Activated naive CD4-positive, alpha-beta T cell treated with anti-CD3 and anti-CD28 coated beads, Interleukin-2, amount 50 U/mL, for 72 hours (primary cell): ENCODE measurements at regions not wholly inside any gene's neighbourhood (a gene's known extent, or its start where the extent isn't known, plus 50 kb on each side); places are given as distances from the start of the nearest gene placed in this dataset.
A peak's percentile ranks its signal among the peaks of the same experiment; 100 is the strongest.
"Not testable (repeated sequence)": the region's sequence is repeated elsewhere in the genome, so short reads cannot be mapped to it uniquely, and the experiment has no call there.

ENCODE experiments used
- ATAC-seq, 2 donors: fragments of 150-1000 bp; cut with Tn5 transposase; 2 replicates each; pipeline ENCODE4 v1.10.0; 2021; ENCODE audit warnings: mild to moderate bottlenecking in 2 of 2, moderate library complexity in 2 of 2
- DNase-seq, 2 donors: peaks; one replicate each; pipeline ENCODE4 v3.0.0; 2021 to 2022; ENCODE audit warnings: low spot score in 2 of 2
- H3K27ac Mint-ChIP-seq, 2 donors: one replicate each; pipeline ENCODE4 v1.8.0; 2022; ENCODE audit warnings: mild to moderate bottlenecking in 2 of 2, mixed read lengths in 2 of 2
- H3K36me3 Mint-ChIP-seq, 2 donors: one replicate each; pipeline ENCODE4 v1.8.0; 2022; ENCODE audit warnings: mixed read lengths in 2 of 2
- H3K9me3 Mint-ChIP-seq, 2 donors: one replicate each; pipeline ENCODE4 v1.8.0; 2022; ENCODE audit warnings: mixed read lengths in 2 of 2

- H3K27ac Mint-ChIP-seq: no peak overlapping the region
Measured at GRCh38 chr2:7094231-7094741, 177.1 kb downstream of the RNF144A start.

DNA sequence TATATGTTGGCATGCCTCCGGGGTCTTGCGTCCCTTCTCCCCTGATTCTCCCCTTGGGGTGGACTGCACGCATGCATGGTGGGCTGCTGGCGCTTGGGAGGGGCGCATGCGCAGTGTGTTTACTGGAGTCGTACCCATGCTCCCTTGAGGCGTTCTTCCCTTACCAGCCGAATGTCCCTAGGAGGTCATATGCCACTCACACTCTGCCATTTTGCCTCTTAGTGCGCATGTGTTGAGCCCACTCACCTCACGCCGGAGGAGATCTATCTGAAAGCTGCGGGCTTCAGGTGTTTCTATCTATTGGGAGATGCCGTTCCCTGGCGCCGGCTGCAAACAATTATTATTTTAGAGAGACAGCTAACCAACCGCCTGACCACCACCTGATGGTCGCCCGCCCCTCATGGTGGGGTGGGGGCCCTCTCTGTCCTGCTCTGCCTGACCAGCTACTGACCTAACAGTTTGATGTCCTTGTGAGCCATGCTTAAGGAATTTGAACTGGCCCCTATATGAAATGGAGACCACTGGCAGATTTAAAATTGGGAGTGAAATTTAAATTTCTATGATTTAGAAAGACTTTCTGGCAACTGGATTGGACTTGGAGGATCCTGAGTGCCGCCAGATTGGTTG is 179.6 kb downstream of the RNF144A start:
- Mint-ChIP-seq H3K27ac (no peak overlapping the region), H3K36me3 (no peaks in the 10 kb centered on the region), H3K9me3 (no peaks in the 10 kb centered on the region)
- ATAC-seq (peak; percentile 11 to 24), DNase-seq (no peak)

More at GRCh38 chr2:7094231-7094741, 177.1 kb downstream of the RNF144A start:
- H3K9me3 Mint-ChIP-seq: no peaks in the 10 kb centered on the region
- ATAC-seq: no peak
- DNase-seq: no peak
- H3K36me3 Mint-ChIP-seq: no peaks in the 10 kb centered on the region

GRCh38 chr2:7097353-7097895 is 180.2 kb downstream of the RNF144A start:
- Mint-ChIP-seq H3K9me3 (no peaks in the 10 kb centered on the region), H3K36me3 (no peaks in the 10 kb centered on the region), H3K27ac (peak overlapping the region in 1 of 2 donors; percentile 5)
- peak; percentile 65 to 79 for DNase-seq
- peak; percentile 89 for ATAC-seq

DNA sequence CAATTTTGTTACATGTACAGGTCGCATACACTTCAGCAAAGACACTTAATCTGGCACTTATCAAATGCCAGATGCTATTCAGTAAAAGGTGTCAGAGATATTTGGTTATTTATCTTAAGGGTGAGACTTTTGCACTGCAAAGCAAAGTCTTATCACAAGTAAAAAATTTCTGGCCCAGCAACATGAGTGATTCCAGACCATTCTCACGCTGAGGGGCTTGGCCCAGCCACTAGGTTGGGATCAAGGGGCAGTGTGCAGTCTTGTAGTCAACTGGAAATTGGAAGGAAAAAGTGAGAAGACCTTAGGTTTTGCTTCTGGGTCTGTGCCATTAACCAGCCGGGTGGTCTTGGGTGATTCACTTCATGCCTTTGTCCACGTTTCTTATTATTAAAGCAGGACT is 181.6 kb downstream of the RNF144A start:
- ATAC-seq (no peak), DNase-seq (no peak)
- Mint-ChIP-seq H3K9me3 (no peaks in the 10 kb centered on the region), H3K36me3 (no peaks in the 10 kb centered on the region), H3K27ac (no peak overlapping the region)

GRCh38 chr2:7099687-7100086 is 182.5 kb downstream of the RNF144A start:
- not testable (repeated sequence) for ATAC-seq, H3K36me3 Mint-ChIP-seq, H3K27ac Mint-ChIP-seq, DNase-seq, H3K9me3 Mint-ChIP-seq

- DNase-seq: no peak
- H3K36me3 Mint-ChIP-seq: peaks cover 0 to 4% of the 10 kb centered on the region in 2 donors
- no peak overlapping the region for H3K27ac Mint-ChIP-seq
- no peaks in the 10 kb centered on the region for H3K9me3 Mint-ChIP-seq
- ATAC-seq: no peak
Measured at GRCh38 chr2:7102826-7103225, 185.6 kb downstream of the RNF144A start.

- ATAC-seq: no peak
- H3K9me3 Mint-ChIP-seq: peaks cover 3 to 13% of the 10 kb centered on the region in 2 donors
- peaks cover 0 to 24% of the 10 kb centered on the region in 2 donors for H3K36me3 Mint-ChIP-seq
- DNase-seq: no peak
- no peak overlapping the region for H3K27ac Mint-ChIP-seq
Measured at GRCh38 chr2:7108792-7109532, 191.8 kb downstream of the RNF144A start.

DNA sequence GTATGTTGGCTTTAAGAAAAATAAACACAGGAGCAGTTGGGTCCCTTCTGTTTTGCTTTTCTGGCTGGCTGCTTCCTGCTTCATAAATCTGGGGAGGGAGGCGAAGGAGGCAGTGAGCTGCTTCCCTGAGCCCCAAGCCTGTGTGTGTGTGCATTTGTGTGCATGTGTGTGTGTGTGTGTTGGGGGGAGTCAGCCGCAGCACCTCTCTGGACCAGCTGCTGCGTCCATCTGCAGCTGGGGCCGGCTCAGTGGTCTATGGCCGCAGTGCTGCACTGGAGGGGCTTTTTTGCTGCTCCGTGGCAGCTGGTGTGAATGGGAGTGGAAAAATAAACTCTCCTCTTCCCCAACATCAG is 192.3 kb downstream of the RNF144A start:
- Mint-ChIP-seq H3K9me3 (peaks cover 4 to 15% of the 10 kb centered on the region in 2 donors), H3K36me3 (peaks cover under 1 to 25% of the 10 kb centered on the region in 2 donors), H3K27ac (no peak overlapping the region)
- no peak for DNase-seq
- no peak for ATAC-seq

- peaks cover 4 to 19% of the 10 kb centered on the region in 2 donors for H3K9me3 Mint-ChIP-seq
- DNase-seq: no peak
- peaks cover 7 to 29% of the 10 kb centered on the region in 2 donors for H3K36me3 Mint-ChIP-seq
- peak overlapping the region in 1 of 2 donors; percentile 70 for H3K27ac Mint-ChIP-seq
- ATAC-seq: no peak
Measured at GRCh38 chr2:7111626-7112025, 194.4 kb downstream of the RNF144A start.

GRCh38 chr2:7115364-7115763 is 198.2 kb downstream of the RNF144A start:
- peaks cover 4 to 19% of the 10 kb centered on the region in 2 donors for H3K9me3 Mint-ChIP-seq
- no peak for DNase-seq
- peak overlapping the region in 1 of 2 donors; percentile 67 for H3K27ac Mint-ChIP-seq
- peaks cover 7 to 29% of the 10 kb centered on the region in 2 donors for H3K36me3 Mint-ChIP-seq
- ATAC-seq: no peak

DNA sequence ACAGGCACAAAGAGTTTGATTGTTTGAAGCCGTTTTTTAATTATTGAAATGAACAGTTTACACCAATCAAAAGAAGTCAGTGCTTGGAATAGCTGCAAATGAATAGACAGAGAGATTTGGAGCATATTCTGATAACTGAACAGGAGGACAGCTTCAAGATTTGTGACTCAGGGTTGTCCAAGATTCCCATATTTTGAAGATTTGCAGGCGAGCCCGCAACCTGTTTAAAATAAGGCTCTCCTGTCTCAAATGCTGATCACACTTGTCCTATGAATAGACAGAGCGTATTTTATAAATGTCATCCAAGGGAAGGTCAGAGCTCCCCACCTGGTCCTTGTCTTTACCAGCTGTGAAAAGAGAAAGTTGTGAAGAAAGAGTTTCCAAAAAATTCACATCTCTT is 198.7 kb downstream of the RNF144A start:
- no peak for DNase-seq
- H3K9me3 Mint-ChIP-seq: peaks cover 4 to 19% of the 10 kb centered on the region in 2 donors
- peaks cover 7 to 29% of the 10 kb centered on the region in 2 donors for H3K36me3 Mint-ChIP-seq
- no peak for ATAC-seq
- H3K27ac Mint-ChIP-seq: no peak overlapping the region

- Mint-ChIP-seq H3K27ac (no peak overlapping the region), H3K9me3 (peaks cover 4 to 17% of the 10 kb centered on the region in 2 donors), H3K36me3 (peaks cover 7 to 26% of the 10 kb centered on the region in 2 donors)
- DNase-seq (no peak), ATAC-seq (no peak)
Measured at GRCh38 chr2:7116511-7116910, 199.3 kb downstream of the RNF144A start.

GRCh38 chr2:7117076-7117475 is 199.9 kb downstream of the RNF144A start:
- ATAC-seq (no peak), DNase-seq (no peak)
- peaks cover 4 to 13% of the 10 kb centered on the region in 2 donors for H3K9me3 Mint-ChIP-seq
- H3K36me3 Mint-ChIP-seq: peaks cover 7 to 22% of the 10 kb centered on the region in 2 donors
- no peak overlapping the region for H3K27ac Mint-ChIP-seq

- ATAC-seq: no peak
- H3K9me3 Mint-ChIP-seq: peaks cover 4 to 9% of the 10 kb centered on the region in 2 donors
- no peak for DNase-seq
- peak overlapping the region in 1 of 2 donors; percentile 22 for H3K27ac Mint-ChIP-seq
- peaks cover 7 to 12% of the 10 kb centered on the region in 2 donors for H3K36me3 Mint-ChIP-seq
Measured at GRCh38 chr2:7118606-7119131, 201.5 kb downstream of the RNF144A start.

- no peak for DNase-seq
- peaks cover 0 to 4% of the 10 kb centered on the region in 2 donors for H3K9me3 Mint-ChIP-seq
- peaks cover 7 to 8% of the 10 kb centered on the region in 2 donors for H3K36me3 Mint-ChIP-seq
- H3K27ac Mint-ChIP-seq: peak overlapping the region in 1 of 2 donors; percentile 22
- no peak for ATAC-seq
Measured at GRCh38 chr2:7119132-7119835, 202.1 kb downstream of the RNF144A start.

DNA sequence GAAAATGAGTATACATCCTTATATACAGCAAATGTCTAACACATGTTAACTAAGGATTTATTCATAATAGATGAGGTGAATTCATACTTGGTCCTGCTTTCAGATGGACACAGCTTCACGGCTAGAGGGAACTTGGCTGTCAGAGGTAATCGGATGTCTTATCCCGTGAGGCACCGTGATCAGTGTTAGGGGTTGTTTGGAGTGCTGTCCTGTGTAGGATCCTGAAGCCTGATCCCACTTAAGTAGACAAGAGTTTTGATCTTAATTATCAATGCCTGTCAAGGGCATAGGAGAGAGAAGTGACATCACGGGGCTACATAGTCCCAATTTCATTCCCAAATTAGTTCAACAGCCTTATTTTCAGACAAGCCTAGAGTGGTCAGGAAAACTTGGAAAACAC is 204.6 kb downstream of the RNF144A start:
- no peak for ATAC-seq
- Mint-ChIP-seq H3K36me3 (no peaks in the 10 kb centered on the region), H3K27ac (no peak overlapping the region), H3K9me3 (no peaks in the 10 kb centered on the region)
- no peak for DNase-seq
